HEK293T (cell line): ENCODE measurements at regions not wholly inside any gene's neighbourhood (a gene's known extent, or its start where the extent isn't known, plus 50 kb on each side); places are given as distances from the start of the nearest gene placed in this dataset.

Source experiments
- FOXA1 ChIP-seq: fragments of 450-650 bp; IDR thresholded peaks from 2 replicates; pipeline ENCODE4 v1.6.1; 2016; ENCODE audit warnings: mild to moderate bottlenecking
- HDGF ChIP-seq: fragments of 450-650 bp; IDR thresholded peaks from 2 replicates; pipeline ENCODE4 v1.6.1; 2017; ENCODE audit warnings: antibody characterized with exemption, borderline replicate concordance
- SP1 ChIP-seq: fragments of 450-650 bp; IDR thresholded peaks from 2 replicates; pipeline ENCODE4 v1.6.1; 2017
- TF ChIP-seq, protein P1 (sequence below): fragments of 450-650 bp; IDR thresholded peaks from 2 replicates; pipeline ENCODE4 v1.6.1; 2016

GRCh38 chr19:29337029-29337428 is 124.1 kb upstream of the UQCRFS1 start:
- TF ChIP-seq, protein P1, sequence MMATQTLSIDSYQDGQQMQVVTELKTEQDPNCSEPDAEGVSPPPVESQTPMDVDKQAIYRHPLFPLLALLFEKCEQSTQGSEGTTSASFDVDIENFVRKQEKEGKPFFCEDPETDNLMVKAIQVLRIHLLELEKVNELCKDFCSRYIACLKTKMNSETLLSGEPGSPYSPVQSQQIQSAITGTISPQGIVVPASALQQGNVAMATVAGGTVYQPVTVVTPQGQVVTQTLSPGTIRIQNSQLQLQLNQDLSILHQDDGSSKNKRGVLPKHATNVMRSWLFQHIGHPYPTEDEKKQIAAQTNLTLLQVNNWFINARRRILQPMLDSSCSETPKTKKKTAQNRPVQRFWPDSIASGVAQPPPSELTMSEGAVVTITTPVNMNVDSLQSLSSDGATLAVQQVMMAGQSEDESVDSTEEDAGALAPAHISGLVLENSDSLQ = no peak
- TF ChIP-seq FOXA1 (no peak), SP1 (no peak), HDGF (no peak)
